DND-41 (cell line): ENCODE measurements at regions not wholly inside any gene's neighbourhood (a gene's known extent, or its start where the extent isn't known, plus 50 kb on each side); places are given as distances from the start of the nearest gene placed in this dataset.

Experiments
- CTCF ChIP-seq: IDR thresholded peaks from 2 replicates; pipeline ENCODE4 v1.5.1; 2012; ENCODE audit warnings: borderline replicate concordance, low read length, moderate library complexity, mild to moderate bottlenecking; ENCODE audit not compliant: poor library complexity, severe bottlenecking; ENCODE audit errors: extremely low read depth
- EZH2 ChIP-seq: IDR thresholded peaks from 3 replicates; pipeline ENCODE4 v1.6.1; 2012; ENCODE audit warnings: borderline replicate concordance, low read depth, mild to moderate bottlenecking, moderate library complexity, low read length, inconsistent platforms; ENCODE audit not compliant: severe bottlenecking

DNA sequence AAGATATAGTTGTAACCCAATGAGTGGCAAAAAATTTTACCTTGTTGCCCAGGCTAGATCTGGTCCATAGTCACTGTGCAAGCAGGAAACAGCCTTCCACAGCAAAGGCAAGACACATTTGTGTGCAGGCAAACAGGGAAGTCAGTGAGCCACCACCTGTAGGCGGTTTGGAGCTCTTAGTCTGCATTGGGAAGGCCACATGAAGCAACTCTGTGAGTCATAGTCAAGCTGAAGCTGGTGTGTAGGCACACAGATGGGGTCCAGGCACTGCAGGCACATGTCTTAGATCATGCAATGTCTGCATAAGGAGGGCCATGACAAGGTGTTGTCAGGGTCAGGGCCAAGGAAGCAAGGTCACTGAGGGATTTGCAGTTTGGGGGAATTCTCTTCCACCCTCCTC lies 543.2 kb upstream of the EPHA7 start:
- no peak for TF ChIP-seq CTCF
- no peak for TF ChIP-seq EZH2
